ENCODE measurements at regions not wholly inside any gene's neighbourhood (a gene's known extent, or its start where the extent isn't known, plus 50 kb on each side); places are given as distances from the start of the nearest gene placed in this dataset.

DNA sequence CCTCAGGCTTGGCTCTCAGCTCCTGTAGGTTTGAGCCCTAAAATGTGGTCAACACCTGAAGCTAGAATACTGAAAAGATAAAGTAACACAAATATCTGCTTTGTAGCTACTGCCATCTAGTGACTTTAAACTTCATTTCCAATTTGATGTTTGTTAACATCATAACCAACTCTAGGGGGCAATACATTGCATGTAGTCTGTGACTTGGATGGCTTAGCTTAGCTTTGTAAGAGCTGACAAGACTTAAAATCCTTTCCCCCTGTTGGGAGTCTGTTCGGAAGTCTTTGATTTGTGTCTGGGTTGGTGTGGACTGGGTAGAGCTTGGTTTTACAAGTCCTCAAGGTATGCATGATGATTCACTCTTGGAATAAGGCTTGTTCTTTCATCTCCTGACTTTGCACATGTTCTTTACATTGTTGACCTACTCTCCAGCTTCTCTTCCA, 51.7 kb downstream of the SCN11A start:
- Histone ChIP-seq H3K36me3 (no peaks in the 10 kb centered on the region), H3K9me3 (no peaks in the 10 kb centered on the region), H3K27me3 (no peaks in the 10 kb centered on the region), H3K4me3 (no peak overlapping the region), H3K4me1 (no peaks in the 10 kb centered on the region), H3K27ac (no peak overlapping the region)
- ATAC-seq = no peak
- TF ChIP-seq POLR2A (IDR thresholded peaks at IDR 0.05) = no peak
- TF ChIP-seq, protein P1, sequence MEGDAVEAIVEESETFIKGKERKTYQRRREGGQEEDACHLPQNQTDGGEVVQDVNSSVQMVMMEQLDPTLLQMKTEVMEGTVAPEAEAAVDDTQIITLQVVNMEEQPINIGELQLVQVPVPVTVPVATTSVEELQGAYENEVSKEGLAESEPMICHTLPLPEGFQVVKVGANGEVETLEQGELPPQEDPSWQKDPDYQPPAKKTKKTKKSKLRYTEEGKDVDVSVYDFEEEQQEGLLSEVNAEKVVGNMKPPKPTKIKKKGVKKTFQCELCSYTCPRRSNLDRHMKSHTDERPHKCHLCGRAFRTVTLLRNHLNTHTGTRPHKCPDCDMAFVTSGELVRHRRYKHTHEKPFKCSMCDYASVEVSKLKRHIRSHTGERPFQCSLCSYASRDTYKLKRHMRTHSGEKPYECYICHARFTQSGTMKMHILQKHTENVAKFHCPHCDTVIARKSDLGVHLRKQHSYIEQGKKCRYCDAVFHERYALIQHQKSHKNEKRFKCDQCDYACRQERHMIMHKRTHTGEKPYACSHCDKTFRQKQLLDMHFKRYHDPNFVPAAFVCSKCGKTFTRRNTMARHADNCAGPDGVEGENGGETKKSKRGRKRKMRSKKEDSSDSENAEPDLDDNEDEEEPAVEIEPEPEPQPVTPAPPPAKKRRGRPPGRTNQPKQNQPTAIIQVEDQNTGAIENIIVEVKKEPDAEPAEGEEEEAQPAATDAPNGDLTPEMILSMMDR (IDR thresholded peaks at IDR 0.05 in 4 of 5, conservative IDR thresholded peaks at IDR 0.05 in 1 of 5) = peak in 3 of 5 experiments; percentile 18 to 43 (median 34)
- in situ Hi-C loops (cut with MboI; ENCODE audit: low sequenced_read_pairs in 4 of 4) = loop anchor here in 1 of 4 donors (25.0 kb wide), 1 partner anchor 463 kb away; no protein-coding TSS in a partner anchor
- DNase-seq = no peak
- intact Hi-C loops (cut with DNase I; ENCODE audit: low total_unique reads) = loop anchor here (2.0 kb wide), 1 partner anchor 479 kb away; no protein-coding TSS in a partner anchor

DNA sequence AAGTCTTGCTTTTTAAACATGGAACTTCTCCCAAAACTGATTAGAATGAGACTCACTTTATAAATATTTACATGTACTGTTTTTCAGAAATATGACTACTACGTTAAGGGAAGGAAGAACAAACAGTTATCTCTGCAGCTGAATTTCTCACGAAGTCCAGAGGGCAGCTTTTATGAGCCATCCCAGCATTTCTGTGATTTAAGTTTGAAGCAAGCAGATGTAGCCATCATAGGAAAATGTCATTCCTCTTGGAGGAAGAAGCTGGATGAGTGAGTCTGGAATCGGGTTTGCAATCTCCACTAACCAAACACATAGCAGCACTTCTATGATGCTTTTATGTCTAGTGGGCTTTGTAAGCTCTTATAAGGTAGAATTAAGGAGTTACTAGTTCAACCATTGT, 53.7 kb downstream of the SCN11A start:
- Histone ChIP-seq H3K9me3 (no peaks in the 10 kb centered on the region), H3K4me1 (no peaks in the 10 kb centered on the region), H3K27me3 (no peaks in the 10 kb centered on the region), H3K36me3 (no peaks in the 10 kb centered on the region), H3K27ac (no peak overlapping the region), H3K4me3 (no peak overlapping the region)
- in situ Hi-C loops (cut with MboI; ENCODE audit: low sequenced_read_pairs in 4 of 4) (loop anchor here in 1 of 4 donors (25.0 kb wide), 1 partner anchor 486 kb away; no protein-coding TSS in a partner anchor), intact Hi-C loops (cut with DNase I; ENCODE audit: low total_unique reads) (no loop called here)
- DNase-seq (no peak), ATAC-seq (no peak)
- no peak for TF ChIP-seq POLR2A (IDR thresholded peaks at IDR 0.05)

DNA sequence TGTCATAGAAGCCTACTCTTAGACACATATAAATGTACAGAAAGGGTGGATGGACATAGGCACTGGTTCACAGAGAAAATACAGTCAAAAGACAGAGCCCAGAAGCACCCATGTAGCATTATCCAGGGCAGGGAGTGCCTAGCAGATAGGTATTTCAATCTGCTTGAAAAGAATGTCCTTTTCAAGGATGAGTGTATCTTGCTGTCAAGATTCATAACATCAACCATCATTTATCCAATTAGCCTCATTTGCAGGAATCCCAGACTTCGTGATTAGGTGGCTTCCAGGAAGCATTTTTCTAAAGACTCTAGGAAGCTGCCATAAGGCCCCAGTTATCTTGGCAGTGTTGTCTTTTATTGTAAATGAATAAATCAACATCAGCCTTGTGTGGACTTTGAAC, 55.6 kb downstream of the SCN11A start:
- DNase-seq (no peak), ATAC-seq (no peak)
- Histone ChIP-seq H3K27me3 (no peaks in the 10 kb centered on the region), H3K4me1 (no peaks in the 10 kb centered on the region), H3K9me3 (no peaks in the 10 kb centered on the region), H3K36me3 (no peaks in the 10 kb centered on the region), H3K4me3 (no peak overlapping the region), H3K27ac (no peak overlapping the region)
- in situ Hi-C loops (cut with MboI; ENCODE audit: low sequenced_read_pairs in 4 of 4) = loop anchor here in 1 of 4 donors (25.0 kb wide), 1 partner anchor 484 kb away; no protein-coding TSS in a partner anchor
- intact Hi-C loops (cut with DNase I; ENCODE audit: low total_unique reads) = no loop called here
- no peak for TF ChIP-seq POLR2A (IDR thresholded peaks at IDR 0.05)
- TF ChIP-seq, protein P1 (IDR thresholded peaks at IDR 0.05 in 4 of 5, conservative IDR thresholded peaks at IDR 0.05 in 1 of 5) = no peak

DNA sequence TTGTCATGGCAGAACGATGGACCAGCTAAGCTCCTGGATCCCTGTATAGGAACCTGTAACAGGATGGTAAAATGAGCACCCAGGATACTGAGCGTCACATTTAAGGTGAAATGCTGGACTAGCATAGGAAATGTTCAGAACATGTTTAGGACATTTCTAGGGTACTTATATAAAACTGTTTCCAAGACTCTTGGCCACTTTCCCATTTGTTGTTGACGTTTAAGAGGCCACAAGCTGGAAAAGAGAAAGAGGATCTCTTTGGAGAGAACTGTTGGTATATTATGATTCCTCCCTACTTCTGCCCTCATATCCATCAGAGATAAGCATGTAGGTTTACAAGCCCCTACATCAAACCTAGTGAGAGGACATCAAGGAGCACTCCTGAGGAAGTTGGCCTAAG, 57.5 kb downstream of the SCN11A start:
- Histone ChIP-seq H3K9me3 (no peaks in the 10 kb centered on the region), H3K4me1 (no peaks in the 10 kb centered on the region), H3K27ac (no peak overlapping the region), H3K27me3 (no peaks in the 10 kb centered on the region), H3K36me3 (no peaks in the 10 kb centered on the region), H3K4me3 (no peak overlapping the region)
- in situ Hi-C loops (cut with MboI; ENCODE audit: low sequenced_read_pairs in 4 of 4) (loop anchor here in 1 of 4 donors (25.0 kb wide), 1 partner anchor 482 kb away; no protein-coding TSS in a partner anchor), intact Hi-C loops (cut with DNase I; ENCODE audit: low total_unique reads) (no loop called here)
- TF ChIP-seq, protein P1 (IDR thresholded peaks at IDR 0.05 in 4 of 5, conservative IDR thresholded peaks at IDR 0.05 in 1 of 5) = no peak
- TF ChIP-seq POLR2A (IDR thresholded peaks at IDR 0.05) = no peak
- no peak for ATAC-seq
- no peak for DNase-seq

DNA sequence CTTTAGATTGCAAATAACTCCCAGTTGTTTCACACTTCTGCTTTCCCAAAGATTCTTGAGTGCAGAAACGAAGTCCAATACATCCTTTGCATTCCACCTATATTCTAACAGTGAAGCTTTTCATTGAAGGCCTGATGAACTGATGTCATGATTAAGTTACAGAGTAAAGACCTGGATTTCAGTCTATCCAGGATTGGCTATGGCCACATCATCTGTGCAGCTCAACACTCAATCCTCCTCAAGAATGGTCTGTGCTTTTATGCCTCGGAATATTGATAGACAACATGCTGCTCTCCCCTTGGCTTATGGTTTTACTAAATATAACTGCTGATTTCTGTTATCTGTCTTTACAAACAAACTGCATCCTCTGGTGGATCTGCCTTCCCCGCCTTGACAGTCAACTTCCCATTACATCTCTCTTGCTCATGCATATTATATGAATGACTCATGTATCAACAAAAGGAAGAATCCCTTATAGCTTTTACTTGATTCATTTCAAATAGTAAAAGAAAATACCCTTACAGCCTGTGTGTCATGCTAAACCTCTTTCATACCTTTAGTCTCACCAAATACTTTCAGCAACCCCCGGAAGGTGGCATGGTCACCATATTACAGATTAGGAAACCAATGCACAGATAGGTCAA, 59.5 kb downstream of the SCN11A start:
- in situ Hi-C loops (cut with MboI; ENCODE audit: low sequenced_read_pairs in 4 of 4) = loop anchor here in 1 of 4 donors (25.0 kb wide), 1 partner anchor 480 kb away; no protein-coding TSS in a partner anchor
- H3K9me3 ChIP-seq = no peaks in the 10 kb centered on the region
- DNase-seq (no peak), ATAC-seq (no peak)
- no peaks in the 10 kb centered on the region for H3K4me1 ChIP-seq
- no peak overlapping the region for H3K27ac ChIP-seq
- no peaks in the 10 kb centered on the region for H3K36me3 ChIP-seq
- H3K4me3 ChIP-seq = no peak overlapping the region
- TF ChIP-seq, protein P1 (IDR thresholded peaks at IDR 0.05 in 4 of 5, conservative IDR thresholded peaks at IDR 0.05 in 1 of 5) = no peak
- TF ChIP-seq POLR2A (IDR thresholded peaks at IDR 0.05) = no peak
- no peaks in the 10 kb centered on the region for H3K27me3 ChIP-seq
- intact Hi-C loops (cut with DNase I; ENCODE audit: low total_unique reads) = no loop called here
